Subcutaneous abdominal adipose tissue (tissue), 5 donors: ENCODE measurements at regions not wholly inside any gene's neighbourhood (a gene's known extent, or its start where the extent isn't known, plus 50 kb on each side); places are given as distances from the start of the nearest gene placed in this dataset.

Experiments
- H3K27ac ChIP-seq: one replicate; pipeline ENCODE4 v1.7.0; 2013; ENCODE audit warnings: low read depth, mild to moderate bottlenecking, inconsistent platforms, low read length, moderate library complexity
- H3K27me3 ChIP-seq, 5 donors: one replicate each; pipeline ENCODE4 v1.7.0; 2013; ENCODE audit warnings: low read length in 5 of 5, inconsistent platforms in 1 of 5; ENCODE audit not compliant: control insufficient read depth in 5 of 5, insufficient read depth in 4 of 5
- H3K36me3 ChIP-seq, 5 donors: one replicate each; pipeline ENCODE4 v1.7.0; 2013; ENCODE audit warnings: low read length in 5 of 5; ENCODE audit not compliant: control insufficient read depth in 5 of 5, insufficient read depth in 5 of 5
- H3K4me1 ChIP-seq, 5 donors: one replicate each; pipeline ENCODE4 v1.7.0; 2013; ENCODE audit warnings: low read length in 5 of 5, mild to moderate bottlenecking in 3 of 5, moderate library complexity in 1 of 5; ENCODE audit not compliant: control insufficient read depth in 5 of 5, insufficient read depth in 5 of 5
- H3K4me3 ChIP-seq, 5 donors: one replicate each; pipeline ENCODE4 v1.7.0; 2013; ENCODE audit warnings: low read length in 5 of 5, low read depth in 1 of 5
- H3K9ac ChIP-seq, 5 donors: one replicate each; pipeline ENCODE4 v1.7.0; 2013; ENCODE audit warnings: low read length in 5 of 5, mild to moderate bottlenecking in 4 of 5, moderate library complexity in 3 of 5
- H3K9me3 ChIP-seq, 5 donors: one replicate each; pipeline ENCODE4 v1.7.0; 2013; ENCODE audit warnings: low read length in 5 of 5; ENCODE audit not compliant: control insufficient read depth in 5 of 5
- donor health status: healthy.
- donor health status: healthy.
- donor health status: healthy.
- donor health status: healthy.
- donor health status: healthy.

DNA sequence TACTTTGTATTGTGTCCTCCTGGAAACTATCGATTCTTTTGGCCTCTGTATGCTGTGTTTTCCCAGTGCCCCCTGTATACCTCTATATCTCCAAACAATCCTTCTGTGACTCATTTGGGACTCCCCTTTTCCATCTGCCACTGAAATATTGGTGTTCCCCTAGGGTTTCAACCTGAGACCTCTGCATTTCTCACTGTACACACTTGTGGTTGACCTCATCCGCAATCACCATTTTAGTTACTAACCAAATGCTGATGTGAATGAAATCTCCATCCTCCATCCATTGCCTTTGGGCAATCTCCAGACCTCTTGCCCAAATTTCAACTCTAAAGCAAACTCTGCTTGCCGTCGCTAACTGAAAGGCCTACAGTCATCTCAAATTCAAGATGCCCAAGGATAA, 190.6 kb upstream of the PLET1 start:
- no peaks in the 10 kb centered on the region for H3K36me3 ChIP-seq
- H3K9me3 ChIP-seq: no peaks in the 10 kb centered on the region
- H3K27me3 ChIP-seq: no peaks in the 10 kb centered on the region
- H3K27ac ChIP-seq: no peak overlapping the region
- H3K4me1 ChIP-seq: no peaks in the 10 kb centered on the region
- no peak overlapping the region for H3K9ac ChIP-seq
- H3K4me3 ChIP-seq: no peak overlapping the region

DNA sequence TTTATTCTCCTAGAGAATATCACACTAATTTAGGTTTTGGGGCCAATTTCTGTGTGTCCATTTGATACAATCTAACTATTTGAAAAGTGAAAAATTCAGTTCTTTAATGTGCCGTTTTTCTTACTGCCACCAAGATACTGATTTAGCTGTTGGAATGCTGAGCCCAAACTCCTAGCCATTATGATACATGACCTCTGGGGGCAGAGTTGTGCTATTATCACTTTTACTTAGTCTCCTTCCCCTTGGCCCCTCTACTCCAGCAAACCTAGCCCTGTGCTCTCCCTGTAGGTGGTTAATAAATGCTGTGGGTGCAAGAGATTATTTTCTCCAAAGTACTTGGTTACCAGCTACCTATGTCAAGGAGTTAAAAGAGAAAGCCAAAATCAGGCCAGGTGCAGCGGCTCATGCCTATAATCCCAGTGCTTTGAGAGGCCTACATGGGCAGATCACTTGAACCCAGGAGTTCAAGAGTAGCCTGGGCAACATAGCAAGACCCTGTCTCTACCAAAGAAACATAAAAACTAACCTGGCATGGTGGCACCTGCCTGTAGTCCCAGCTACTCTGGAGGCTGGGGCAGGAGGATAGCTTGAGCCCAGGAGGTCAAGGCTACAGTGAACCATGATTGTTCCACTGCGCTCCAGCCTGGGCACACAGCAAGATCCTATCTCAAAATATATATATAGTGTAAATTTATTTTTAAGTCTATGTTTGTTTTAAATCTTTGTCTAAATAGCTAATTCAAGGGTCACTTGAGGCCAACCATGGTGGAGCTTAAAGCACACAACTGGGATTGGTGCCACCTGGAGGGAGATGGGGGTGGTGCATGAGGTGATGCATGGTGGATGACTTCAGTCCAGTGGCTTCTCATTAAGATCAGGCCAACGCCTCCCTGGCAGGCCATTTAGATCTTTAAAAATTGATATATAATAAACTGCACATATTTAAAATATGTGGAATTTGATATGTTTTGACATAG, 193.2 kb upstream of the PLET1 start:
- Histone ChIP-seq H3K27me3 (no peaks in the 10 kb centered on the region), H3K36me3 (no peaks in the 10 kb centered on the region), H3K9ac (no peak overlapping the region), H3K4me3 (no peak overlapping the region), H3K4me1 (no peaks in the 10 kb centered on the region), H3K27ac (no peak overlapping the region), H3K9me3 (no peaks in the 10 kb centered on the region)

DNA sequence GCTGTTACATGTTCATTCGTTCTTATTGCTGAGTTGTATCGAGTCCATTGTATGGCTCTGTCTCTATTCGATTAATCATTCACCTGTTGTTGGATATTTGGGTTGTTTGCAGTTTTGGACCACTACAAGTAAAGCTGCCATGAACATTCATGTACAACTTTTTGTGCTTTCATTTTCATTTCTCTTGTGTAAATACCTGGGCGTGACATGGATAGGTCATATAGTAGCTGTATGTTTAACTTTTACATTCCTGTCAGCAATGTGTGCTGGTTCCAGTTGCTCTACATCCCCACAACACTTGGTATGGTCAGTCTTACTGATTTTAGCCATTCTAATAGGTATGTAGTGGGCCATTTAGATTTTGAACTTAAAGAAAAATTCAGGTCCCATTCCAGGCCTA, 194.2 kb upstream of the PLET1 start:
- Histone ChIP-seq H3K4me3 (no peak overlapping the region), H3K27ac (no peak overlapping the region), H3K4me1 (no peaks in the 10 kb centered on the region), H3K36me3 (no peaks in the 10 kb centered on the region), H3K27me3 (no peaks in the 10 kb centered on the region), H3K9me3 (no peaks in the 10 kb centered on the region), H3K9ac (no peak overlapping the region)

DNA sequence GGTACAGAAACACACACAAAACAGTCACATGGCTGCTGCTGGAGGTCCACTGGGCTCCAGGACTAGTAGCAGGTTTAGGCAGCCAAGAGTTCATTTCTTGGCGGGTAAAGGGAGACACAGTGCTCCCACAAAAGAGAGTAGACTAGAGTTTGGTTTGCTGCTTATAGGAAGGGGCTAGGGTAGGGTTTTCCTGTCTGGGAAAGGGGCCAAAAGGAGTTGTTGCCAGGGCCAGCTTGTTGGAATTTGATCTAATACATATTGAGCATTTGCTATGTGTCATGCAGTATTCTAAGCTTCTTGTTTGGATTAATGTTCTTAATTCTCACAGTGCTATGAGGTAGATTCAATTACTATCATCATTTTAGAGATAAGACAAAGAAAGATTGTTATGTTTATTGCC, 195.1 kb upstream of the PLET1 start:
- Histone ChIP-seq H3K27me3 (no peaks in the 10 kb centered on the region), H3K9ac (no peak overlapping the region), H3K9me3 (no peaks in the 10 kb centered on the region), H3K4me1 (no peaks in the 10 kb centered on the region), H3K4me3 (no peak overlapping the region), H3K36me3 (no peaks in the 10 kb centered on the region), H3K27ac (no peak overlapping the region)

DNA sequence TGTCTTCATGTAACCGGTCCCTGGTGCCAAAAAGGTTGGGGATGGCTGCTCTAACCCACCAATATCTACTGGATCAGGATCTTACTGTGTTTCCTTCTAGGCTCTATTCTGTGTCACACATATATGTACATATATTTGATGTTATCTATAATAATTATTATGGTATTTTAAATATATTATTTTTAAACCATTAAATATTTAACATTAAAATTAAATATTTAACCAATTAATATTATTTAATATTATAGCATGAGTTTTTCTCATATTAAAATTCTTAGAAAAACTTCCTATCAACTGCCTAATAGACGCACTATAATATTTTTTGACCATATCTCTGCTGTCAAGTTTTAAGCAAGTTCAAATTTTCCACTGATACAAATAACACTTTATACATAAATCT, 196.9 kb upstream of the PLET1 start:
- H3K27ac ChIP-seq: no peak overlapping the region
- H3K27me3 ChIP-seq: no peaks in the 10 kb centered on the region
- H3K9me3 ChIP-seq: no peaks in the 10 kb centered on the region
- no peaks in the 10 kb centered on the region for H3K36me3 ChIP-seq
- H3K4me1 ChIP-seq: no peaks in the 10 kb centered on the region
- no peak overlapping the region for H3K4me3 ChIP-seq
- H3K9ac ChIP-seq: no peak overlapping the region

DNA sequence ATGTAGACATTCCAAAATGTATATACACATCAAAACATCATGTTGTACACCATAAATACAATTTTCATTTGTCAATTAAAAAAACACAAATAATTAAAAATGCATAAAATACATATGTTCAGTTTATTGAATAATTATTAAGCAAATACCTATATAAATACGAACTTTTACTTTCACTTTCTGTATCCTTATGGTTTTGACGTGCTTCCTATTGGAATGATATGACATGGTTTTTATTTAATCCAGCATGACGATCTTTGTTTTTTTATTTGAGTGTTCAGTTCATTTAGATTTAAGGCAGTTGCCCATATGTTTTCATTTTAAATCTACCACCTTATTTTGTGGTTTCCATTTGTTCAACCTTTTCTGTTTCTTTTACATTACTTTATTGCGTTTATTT, 198.3 kb upstream of the PLET1 start:
- Histone ChIP-seq H3K27ac (no peak overlapping the region), H3K4me3 (no peak overlapping the region), H3K9ac (no peak overlapping the region)

DNA sequence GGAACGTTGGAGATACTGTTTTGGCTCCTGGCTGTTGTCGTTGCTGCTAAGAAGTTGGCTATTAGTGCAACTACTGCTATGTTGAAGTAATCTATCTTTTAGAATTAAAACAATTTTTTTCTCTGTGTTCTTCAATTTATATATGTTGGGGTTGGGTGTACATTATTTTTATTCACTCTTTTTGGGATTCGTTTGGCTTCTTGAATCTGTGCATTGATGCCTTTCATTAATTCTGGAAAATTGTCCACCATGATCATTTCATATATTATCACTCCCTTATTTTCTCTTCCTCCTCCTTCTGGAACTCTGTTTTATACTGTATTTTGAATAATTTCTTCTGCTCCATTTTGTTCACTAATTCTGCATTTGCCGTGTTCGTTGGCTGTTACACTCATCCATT, 199.5 kb upstream of the PLET1 start:
- no peak overlapping the region for H3K9ac ChIP-seq
- no peaks in the 10 kb centered on the region for H3K4me1 ChIP-seq
- H3K4me3 ChIP-seq: no peak overlapping the region
- no peaks in the 10 kb centered on the region for H3K36me3 ChIP-seq
- no peaks in the 10 kb centered on the region for H3K9me3 ChIP-seq
- H3K27ac ChIP-seq: no peak overlapping the region
- H3K27me3 ChIP-seq: peaks cover 0 to 2% (median 0%) of the 10 kb centered on the region in 5 donors

More for the DNA sequence above, 198.3 kb upstream of the PLET1 start:
- Histone ChIP-seq H3K27me3 (no peaks in the 10 kb centered on the region), H3K36me3 (no peaks in the 10 kb centered on the region), H3K9me3 (no peaks in the 10 kb centered on the region), H3K4me1 (no peaks in the 10 kb centered on the region)

DNA sequence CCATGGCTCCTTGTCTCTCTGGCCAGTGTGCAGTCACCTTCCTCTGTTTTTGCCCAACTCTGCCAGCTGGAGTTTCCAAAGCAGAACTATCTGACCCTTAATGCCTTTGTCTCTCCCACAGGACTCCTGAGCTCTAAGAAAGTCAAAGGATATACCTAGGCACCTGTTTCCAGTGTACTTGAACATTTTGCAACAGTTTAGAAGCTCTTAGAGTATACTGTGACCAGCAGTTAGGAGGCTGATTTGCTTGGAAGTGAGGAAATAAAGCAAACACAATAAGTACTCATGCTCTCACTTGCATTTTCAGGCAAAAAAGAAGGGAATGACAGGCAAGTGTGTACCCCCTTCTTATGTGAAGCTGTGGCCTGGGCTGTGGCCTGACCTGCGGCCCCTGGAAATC, 204.3 kb upstream of the PLET1 start:
- Histone ChIP-seq H3K4me1 (no peaks in the 10 kb centered on the region), H3K27me3 (peaks cover 0 to 7% (median 2%) of the 10 kb centered on the region in 5 donors), H3K4me3 (no peak overlapping the region), H3K9ac (no peak overlapping the region), H3K9me3 (no peaks in the 10 kb centered on the region), H3K36me3 (no peaks in the 10 kb centered on the region), H3K27ac (no peak overlapping the region)

DNA sequence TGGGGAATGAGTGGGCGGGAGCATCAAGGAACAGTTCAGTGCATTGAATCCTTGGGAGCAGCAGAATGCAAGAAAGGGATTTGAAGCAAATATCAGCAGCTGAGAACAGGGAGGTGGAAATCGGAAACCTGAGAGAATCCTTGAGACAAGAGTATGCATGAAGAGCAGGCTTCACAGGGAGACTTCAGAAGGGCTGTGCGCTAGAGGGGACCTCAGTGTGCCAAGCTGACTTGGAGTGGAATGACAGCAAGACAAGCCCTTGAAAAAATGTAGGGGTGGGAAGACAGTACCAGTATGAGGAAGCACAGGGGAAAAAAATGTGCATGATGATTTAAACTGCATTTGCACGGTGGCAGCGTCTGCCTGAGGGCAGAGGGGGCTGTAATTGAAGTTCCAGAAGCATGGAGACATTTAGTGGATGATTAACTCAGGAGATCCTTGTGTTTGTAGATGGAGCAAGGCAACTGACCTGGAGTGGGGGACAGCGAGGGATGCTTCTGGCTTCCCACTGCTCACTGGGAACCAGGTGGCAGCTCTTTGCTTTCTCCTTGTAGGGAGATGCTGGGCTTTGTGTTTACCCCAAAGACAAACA, 204.9 kb upstream of the PLET1 start:
- peaks cover 0 to 3% (median 0%) of the 10 kb centered on the region in 5 donors for H3K4me1 ChIP-seq
- H3K9me3 ChIP-seq: no peaks in the 10 kb centered on the region
- H3K27me3 ChIP-seq: peaks cover 0 to 7% (median 2%) of the 10 kb centered on the region in 5 donors
- H3K27ac ChIP-seq: no peak overlapping the region
- no peak overlapping the region for H3K4me3 ChIP-seq
- H3K36me3 ChIP-seq: no peaks in the 10 kb centered on the region
- no peak overlapping the region for H3K9ac ChIP-seq

DNA sequence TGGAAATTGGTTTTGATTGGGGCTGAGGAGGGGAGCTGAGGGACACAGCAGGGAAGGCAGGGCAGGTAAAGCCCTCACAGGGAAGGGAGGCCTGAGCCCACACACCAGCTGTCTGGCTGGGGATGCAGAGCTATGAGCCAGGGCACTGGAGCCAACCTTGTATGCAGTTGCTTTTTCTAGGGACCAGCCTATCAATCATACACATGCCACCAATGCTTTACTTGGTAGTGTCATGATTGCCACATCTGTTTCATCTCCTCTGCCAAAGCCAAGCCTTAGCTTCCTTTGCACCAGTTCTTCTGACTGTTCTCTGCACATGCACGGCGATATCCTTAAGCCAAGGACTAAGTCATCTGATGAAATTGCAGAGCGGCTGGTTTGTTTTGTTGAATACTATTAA, 207.1 kb upstream of the PLET1 start:
- H3K27me3 ChIP-seq: peaks cover 0 to 7% (median 2%) of the 10 kb centered on the region in 5 donors
- no peaks in the 10 kb centered on the region for H3K9me3 ChIP-seq
- no peak overlapping the region for H3K4me3 ChIP-seq
- no peak overlapping the region for H3K9ac ChIP-seq
- peaks cover 0 to 19% (median 5%) of the 10 kb centered on the region in 5 donors for H3K4me1 ChIP-seq
- no peaks in the 10 kb centered on the region for H3K36me3 ChIP-seq
- H3K27ac ChIP-seq: no peak overlapping the region
